HCT116 (cell line): ENCODE measurements at regions not wholly inside any gene's neighbourhood (a gene's known extent, or its start where the extent isn't known, plus 50 kb on each side); places are given as distances from the start of the nearest gene placed in this dataset.

ENCODE experiments used
- ATAC-seq: fragments of 200-7000 bp; cut with Tn5 transposase; 2 replicates; pipeline ENCODE4 v1.9.1; 2020; ENCODE audit warnings: mild to moderate bottlenecking, moderate library complexity
- BruUV-seq: library from RNA; stranded (reverse); fragments of 400-500 nt; replicated peaks from 2 replicates; lab custom pipeline; 2021; lab: Mats Ljungman, UMichigan
- CTCF ChIA-PET: fragments of 300-600 bp; sonication (Branson Sonifier 250); formaldehyde crosslinking; loops from one replicate; lab custom pipeline; 2021; ENCODE audit warnings: antibody characterized with exemption; lab: Charles Lee
- POLR2A ChIA-PET: fragments of 300-600, 350-600 bp; sonication (Branson Sonifier 250); formaldehyde crosslinking; loops from one replicate; lab custom pipeline; 2021; ENCODE audit warnings: antibody characterized with exemption; lab: Charles Lee
- RAD21 ChIA-PET, 2 experiments: fragments of 300-600 bp; sonication (Branson Sonifier 250); formaldehyde crosslinking; loops; one replicate each; lab custom pipeline; 2023; ENCODE audit warnings: low total read pairs in 2 of 2; ENCODE audit not compliant: uncharacterized antibody in 2 of 2, unreplicated experiment in 2 of 2, low non-redundant PET in 1 of 2; lab: Charles Lee
- DNase-seq: peaks from one replicate; pipeline ENCODE4 v3.0.0-alpha.2; 2010; ENCODE audit warnings: low read depth, low spot score
- H2AFZ ChIP-seq: fragments of 200-600 bp; shearing (Covaris generic), sonication (generic); 2 replicates; pipeline ENCODE4 v1.6.1; 2017; ENCODE audit warnings: low read depth, mixed run types, mixed read lengths, antibody characterized with exemption, low read length; ENCODE audit not compliant: poor library complexity, severe bottlenecking
- H3K27ac ChIP-seq: 2 replicates; pipeline ENCODE4 v1.5.1; 2012; ENCODE audit warnings: low read depth, low read length
- H3K27me3 ChIP-seq: fragments of 200-600 bp; sonication (generic); 2 replicates; pipeline ENCODE4 v1.6.1; 2016; ENCODE audit warnings: mixed run types, low read length, mixed read lengths; ENCODE audit not compliant: insufficient read depth
- H3K36me3 ChIP-seq, 2 experiments: fragments of 200-500 bp in 1 of 2; fragments of 200-600 bp in 1 of 2; sonication (Bioruptor generic) in 1 of 2; sonication (generic) in 1 of 2; 2 replicates each; pipeline versions ENCODE4 v1.5.1 to v1.6.1; 2014 to 2016; ENCODE audit warnings: low read length in 2 of 2, inconsistent platforms in 1 of 2, mixed read lengths in 1 of 2, mixed run types in 1 of 2; ENCODE audit not compliant: insufficient read depth in 2 of 2, control insufficient read depth in 1 of 2
- H3K4me1 ChIP-seq, 2 experiments: fragments of 200-600 bp in 1 of 2; sonication (generic) in 1 of 2; 2 replicates each; pipeline versions ENCODE4 v1.5.1 to v1.6.1; 2012 to 2017; ENCODE audit warnings: low read length in 2 of 2, inconsistent platforms in 1 of 2, mild to moderate bottlenecking in 1 of 2, mixed read lengths in 1 of 2, mixed run types in 1 of 2, moderate library complexity in 1 of 2; ENCODE audit not compliant: insufficient read depth in 2 of 2, control insufficient read depth in 1 of 2
- H3K4me2 ChIP-seq: fragments of 200-600 bp; sonication (generic); 2 replicates; pipeline ENCODE4 v1.6.1; 2017; ENCODE audit warnings: mixed run types, low read length, mixed read lengths
- H3K4me3 ChIP-seq, 2 experiments: fragments of 200-600 bp in 1 of 2; sonication (generic) in 1 of 2; replicated peaks in 1 of 2; 2 replicates each; pipeline ENCODE4 v1.5.1; 2011 to 2016; ENCODE audit warnings: low read length in 2 of 2, control low read depth in 1 of 2, low read depth in 1 of 2, mild to moderate bottlenecking in 1 of 2, mixed read lengths in 1 of 2, mixed run types in 1 of 2
- H3K79me2 ChIP-seq: fragments of 200-600 bp; sonication (generic); 2 replicates; pipeline ENCODE4 v1.6.1; 2017; ENCODE audit warnings: mild to moderate bottlenecking, mixed run types, low read length, moderate library complexity, mixed read lengths; ENCODE audit not compliant: insufficient read depth
- H3K9ac ChIP-seq: fragments of 200-600 bp; sonication (generic); 2 replicates; pipeline ENCODE4 v1.6.1; 2016; ENCODE audit warnings: low read length, mixed read lengths
- H3K9me2 ChIP-seq: fragments of 200-600 bp; sonication (generic), shearing (Covaris generic); 2 replicates; pipeline ENCODE4 v1.6.1; 2017; ENCODE audit warnings: mixed run types, mild to moderate bottlenecking, moderate library complexity; ENCODE audit not compliant: insufficient read depth
- H3K9me3 ChIP-seq, 2 experiments: fragments of 200-500 bp in 1 of 2; fragments of 200-600 bp in 1 of 2; sonication (Bioruptor generic) in 1 of 2; sonication (generic) in 1 of 2; 2 replicates each; pipeline ENCODE4 v1.6.1; 2014 to 2017; ENCODE audit warnings: low read length in 2 of 2, mixed read lengths in 2 of 2, inconsistent platforms in 1 of 2, low read depth in 1 of 2, mild to moderate bottlenecking in 1 of 2, mixed run types in 1 of 2, moderate library complexity in 1 of 2; ENCODE audit not compliant: control insufficient read depth in 1 of 2, insufficient read depth in 1 of 2
- H4K20me1 ChIP-seq: fragments of 200-600 bp; sonication (generic), shearing (Covaris generic); 2 replicates; pipeline ENCODE4 v1.6.1; 2017; ENCODE audit warnings: mixed run types, mild to moderate bottlenecking, moderate library complexity; ENCODE audit not compliant: insufficient read depth
- CBX3 ChIP-seq: IDR thresholded peaks from 2 replicates; pipeline ENCODE4 v1.6.1; 2012; ENCODE audit warnings: low read depth
- CTCF ChIP-seq, 3 experiments: fragments of 200-600 bp in 1 of 3; sonication (generic) in 1 of 3; IDR thresholded peaks in 2 of 3; conservative IDR thresholded peaks in 1 of 3; 2 replicates each; pipeline ENCODE4 v1.5.1; 2012 to 2017; ENCODE audit warnings: low read depth in 2 of 3, low read length in 2 of 3, antibody characterized with exemption in 1 of 3, borderline replicate concordance in 1 of 3, control low read depth in 1 of 3, mild to moderate bottlenecking in 1 of 3, mixed read lengths in 1 of 3, mixed run types in 1 of 3, moderate library complexity in 1 of 3; ENCODE audit not compliant: insufficient read depth in 1 of 3
- EGR1 ChIP-seq: IDR thresholded peaks from 2 replicates; pipeline ENCODE4 v1.6.1; 2012; ENCODE audit warnings: low read depth
- ELF1 ChIP-seq: IDR thresholded peaks from 2 replicates; pipeline ENCODE4 v1.6.1; 2012; ENCODE audit warnings: low read depth, borderline replicate concordance
- EZH2phosphoT487 ChIP-seq: fragments of 200-600 bp; IDR thresholded peaks from 2 replicates; pipeline ENCODE4 v1.6.1; 2018; ENCODE audit warnings: antibody characterized with exemption, borderline replicate concordance
- FOSL1 ChIP-seq: IDR thresholded peaks from 2 replicates; pipeline ENCODE4 v1.6.1; 2012; ENCODE audit warnings: low read depth
- JUND ChIP-seq: IDR thresholded peaks from 2 replicates; pipeline ENCODE4 v1.6.1; 2012
- POLR2A ChIP-seq: IDR thresholded peaks from 2 replicates; pipeline ENCODE4 v1.7.0; 2011; ENCODE audit warnings: borderline replicate concordance; ENCODE audit not compliant: insufficient read depth, insufficient read length; ENCODE audit errors: extremely low read depth
- POLR2AphosphoS5 ChIP-seq: IDR thresholded peaks from 2 replicates; pipeline ENCODE4 v1.6.1; 2011; ENCODE audit warnings: mild to moderate bottlenecking, low read depth, low read length, moderate library complexity
- RAD21 ChIP-seq: IDR thresholded peaks from 2 replicates; pipeline ENCODE4 v1.6.1; 2012; ENCODE audit warnings: low read depth, mild to moderate bottlenecking
- SIN3A ChIP-seq: IDR thresholded peaks from 2 replicates; pipeline ENCODE4 v1.6.1; 2012; ENCODE audit warnings: low read depth
- SP1 ChIP-seq: IDR thresholded peaks from 2 replicates; pipeline ENCODE4 v1.6.1; 2012; ENCODE audit warnings: low read depth
- ZFX ChIP-seq: fragments of 450-650 bp; IDR thresholded peaks from 2 replicates; pipeline ENCODE4 v1.6.1; 2017
- ZNF274 ChIP-seq: fragments of 200-500 bp; sonication (Bioruptor generic); IDR thresholded peaks from 2 replicates; pipeline ENCODE4 v1.6.1; 2014; ENCODE audit warnings: mild to moderate bottlenecking, low read depth, low read length, inconsistent platforms
- intact Hi-C: fragments of 100-400 bp; cut with micrococcal nuclease; formaldehyde crosslinking; loops from 2 replicates; pipeline ENCODE4 v1.10.0; 2022
- TF ChIP-seq, protein P1 (sequence below): IDR thresholded peaks from 2 replicates; pipeline ENCODE4 v1.6.1; 2011; ENCODE audit warnings: mild to moderate bottlenecking, low read length, moderate library complexity; ENCODE audit not compliant: insufficient replicate concordance; ENCODE audit errors: extremely low read depth
- TF ChIP-seq, protein P2 (sequence below): IDR thresholded peaks from 2 replicates; pipeline ENCODE4 v1.6.1; 2012

GRCh38 chr3:59213860-59214259 is 164.0 kb upstream of the CFAP20DC start:
- CTCF ChIA-PET: no interaction called here
- TF ChIP-seq RAD21 (no peak), SIN3A (no peak), SP1 (no peak), EZH2phosphoT487 (no peak), EGR1 (no peak), POLR2AphosphoS5 (no peak)
- Histone ChIP-seq H3K36me3 (no peaks in the 10 kb centered on the region), H3K9ac (no peak overlapping the region), H3K27me3 (peaks cover 14% of the 10 kb centered on the region), H3K27ac (no peak overlapping the region), H3K4me2 (no peak overlapping the region), H3K79me2 (no peaks in the 10 kb centered on the region), H4K20me1 (no peaks in the 10 kb centered on the region), H3K4me3 (no peak overlapping the region), H3K4me1 (no peaks in the 10 kb centered on the region), H3K9me3 (no peaks in the 10 kb centered on the region), H2AFZ (no peak overlapping the region), H3K9me2 (no peaks in the 10 kb centered on the region)
- POLR2A ChIA-PET: no interaction called here
- RAD21 ChIA-PET: no interaction called here
- BruUV-seq: no TSS peak
- no peak for DNase-seq
- intact Hi-C loops: loop anchor here (5.0 to 10.0 kb wide), 2 partner anchors 219 to 643 kb away; no protein-coding TSS in a partner anchor
- no peak for ATAC-seq

GRCh38 chr3:59212128-59212779 is 162.4 kb upstream of the CFAP20DC start:
- no peak overlapping the region for H3K27ac ChIP-seq
- ChIA-PET CTCF (no interaction called here), RAD21 (no interaction called here), POLR2A (no interaction called here)
- no TSS peak for BruUV-seq
- no peaks in the 10 kb centered on the region for H4K20me1 ChIP-seq
- no peak overlapping the region for H3K9ac ChIP-seq
- ATAC-seq (peak; percentile 85), DNase-seq (peak; percentile 22)
- peaks cover 24% of the 10 kb centered on the region; the same call in 1 of the 2 replicates for H3K27me3 ChIP-seq
- no peak overlapping the region for H3K4me2 ChIP-seq
- H3K9me3 ChIP-seq: no peaks in the 10 kb centered on the region
- H3K4me3 ChIP-seq: no peak overlapping the region
- no peak overlapping the region for H2AFZ ChIP-seq
- H3K4me1 ChIP-seq: no peaks in the 10 kb centered on the region
- no peaks in the 10 kb centered on the region for H3K79me2 ChIP-seq
- no peaks in the 10 kb centered on the region for H3K9me2 ChIP-seq
- intact Hi-C loops: loop anchor here (5.0 to 10.0 kb wide), 2 partner anchors 217 to 645 kb away; no protein-coding TSS in a partner anchor
- no peaks in the 10 kb centered on the region for H3K36me3 ChIP-seq
- TF ChIP-seq POLR2AphosphoS5: no peak
- no peak for TF ChIP-seq JUND
- TF ChIP-seq, protein P1, sequence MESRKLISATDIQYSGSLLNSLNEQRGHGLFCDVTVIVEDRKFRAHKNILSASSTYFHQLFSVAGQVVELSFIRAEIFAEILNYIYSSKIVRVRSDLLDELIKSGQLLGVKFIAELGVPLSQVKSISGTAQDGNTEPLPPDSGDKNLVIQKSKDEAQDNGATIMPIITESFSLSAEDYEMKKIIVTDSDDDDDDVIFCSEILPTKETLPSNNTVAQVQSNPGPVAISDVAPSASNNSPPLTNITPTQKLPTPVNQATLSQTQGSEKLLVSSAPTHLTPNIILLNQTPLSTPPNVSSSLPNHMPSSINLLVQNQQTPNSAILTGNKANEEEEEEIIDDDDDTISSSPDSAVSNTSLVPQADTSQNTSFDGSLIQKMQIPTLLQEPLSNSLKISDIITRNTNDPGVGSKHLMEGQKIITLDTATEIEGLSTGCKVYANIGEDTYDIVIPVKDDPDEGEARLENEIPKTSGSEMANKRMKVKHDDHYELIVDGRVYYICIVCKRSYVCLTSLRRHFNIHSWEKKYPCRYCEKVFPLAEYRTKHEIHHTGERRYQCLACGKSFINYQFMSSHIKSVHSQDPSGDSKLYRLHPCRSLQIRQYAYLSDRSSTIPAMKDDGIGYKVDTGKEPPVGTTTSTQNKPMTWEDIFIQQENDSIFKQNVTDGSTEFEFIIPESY: no peak
- no peak for TF ChIP-seq ZFX
- TF ChIP-seq CTCF (IDR thresholded peaks at IDR 0.05 in 2 of 3, conservative IDR thresholded peaks at IDR 0.05 in 1 of 3; ENCODE audit: borderline replicate concordance in 1 of 3, insufficient read depth in 1 of 3, low read depth in 2 of 3, low read length in 2 of 3): peak; percentile 38 to 71 (median 55); a peak in 5 of 6 replicates
- no peak for TF ChIP-seq ELF1
- no peak for TF ChIP-seq FOSL1
- TF ChIP-seq, protein P2, sequence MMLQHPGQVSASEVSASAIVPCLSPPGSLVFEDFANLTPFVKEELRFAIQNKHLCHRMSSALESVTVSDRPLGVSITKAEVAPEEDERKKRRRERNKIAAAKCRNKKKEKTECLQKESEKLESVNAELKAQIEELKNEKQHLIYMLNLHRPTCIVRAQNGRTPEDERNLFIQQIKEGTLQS: no peak
- TF ChIP-seq POLR2A: no peak
- no peak for TF ChIP-seq ZNF274
- TF ChIP-seq SIN3A: no peak
- no peak for TF ChIP-seq CBX3
- no peak for TF ChIP-seq SP1
